GM12865 (cell line): ENCODE measurements at regions not wholly inside any gene's neighbourhood (a gene's known extent, or its start where the extent isn't known, plus 50 kb on each side); places are given as distances from the start of the nearest gene placed in this dataset.
"Not testable (repeated sequence)": the region's sequence is repeated elsewhere in the genome, so short reads cannot be mapped to it uniquely, and the experiment has no call there.

Source experiments
- DNase-seq: peaks from one replicate; pipeline ENCODE4 v3.0.0; 2010; ENCODE audit warnings: low read depth
- H3K4me3 ChIP-seq: 2 replicates; pipeline ENCODE4 v1.5.1; 2011; ENCODE audit warnings: mild to moderate bottlenecking, low read depth, low read length, control low read depth
- TF ChIP-seq, protein P1 (sequence below): IDR thresholded peaks from 2 replicates; pipeline ENCODE4 v1.5.1; 2011; ENCODE audit warnings: low read length, control low read depth, low read depth, inconsistent platforms; ENCODE audit not compliant: insufficient read depth; ENCODE audit errors: missing control alignments

DNA sequence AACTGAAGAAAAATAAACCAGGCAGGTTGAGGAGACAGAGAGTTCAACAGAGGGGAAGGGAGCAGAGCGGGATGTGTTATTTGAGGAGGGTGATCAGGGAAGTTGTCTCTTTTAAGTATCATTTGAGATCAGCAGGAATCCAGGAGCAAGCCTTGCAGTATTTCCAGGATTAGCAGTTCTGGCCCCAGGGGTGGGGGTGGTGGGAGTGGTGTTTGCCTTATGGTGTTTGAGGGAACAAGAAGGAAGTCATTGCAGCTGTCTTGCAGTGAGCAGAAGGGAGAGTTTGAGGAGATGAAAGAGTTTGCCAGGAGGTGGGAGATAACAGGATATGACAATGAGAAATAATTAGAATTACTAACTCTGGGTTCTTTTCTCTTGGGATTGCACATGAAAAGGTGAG lies 418.6 kb downstream of the NELL2 start:
- TF ChIP-seq, protein P1, sequence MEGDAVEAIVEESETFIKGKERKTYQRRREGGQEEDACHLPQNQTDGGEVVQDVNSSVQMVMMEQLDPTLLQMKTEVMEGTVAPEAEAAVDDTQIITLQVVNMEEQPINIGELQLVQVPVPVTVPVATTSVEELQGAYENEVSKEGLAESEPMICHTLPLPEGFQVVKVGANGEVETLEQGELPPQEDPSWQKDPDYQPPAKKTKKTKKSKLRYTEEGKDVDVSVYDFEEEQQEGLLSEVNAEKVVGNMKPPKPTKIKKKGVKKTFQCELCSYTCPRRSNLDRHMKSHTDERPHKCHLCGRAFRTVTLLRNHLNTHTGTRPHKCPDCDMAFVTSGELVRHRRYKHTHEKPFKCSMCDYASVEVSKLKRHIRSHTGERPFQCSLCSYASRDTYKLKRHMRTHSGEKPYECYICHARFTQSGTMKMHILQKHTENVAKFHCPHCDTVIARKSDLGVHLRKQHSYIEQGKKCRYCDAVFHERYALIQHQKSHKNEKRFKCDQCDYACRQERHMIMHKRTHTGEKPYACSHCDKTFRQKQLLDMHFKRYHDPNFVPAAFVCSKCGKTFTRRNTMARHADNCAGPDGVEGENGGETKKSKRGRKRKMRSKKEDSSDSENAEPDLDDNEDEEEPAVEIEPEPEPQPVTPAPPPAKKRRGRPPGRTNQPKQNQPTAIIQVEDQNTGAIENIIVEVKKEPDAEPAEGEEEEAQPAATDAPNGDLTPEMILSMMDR, result no peak
- no peak overlapping the region for H3K4me3 ChIP-seq
- DNase-seq, result no peak

DNA sequence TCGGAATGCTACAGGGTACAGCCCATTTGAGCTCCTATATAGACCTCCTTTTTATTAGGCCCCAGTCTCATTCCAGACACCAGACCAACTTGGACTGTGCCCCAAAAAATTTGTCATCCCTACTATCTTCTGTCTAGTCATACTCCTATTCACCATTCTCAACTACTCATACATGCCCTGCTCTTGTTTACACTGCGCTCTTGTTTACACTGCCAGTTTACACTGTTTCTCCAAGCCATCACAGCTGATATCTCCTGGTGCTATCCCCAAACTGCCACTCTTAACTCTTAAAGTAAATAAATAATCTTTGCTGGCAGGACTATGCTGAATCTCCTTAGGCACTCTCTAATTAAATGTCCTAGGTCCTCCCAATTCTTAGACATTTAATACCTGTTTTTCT lies 421.2 kb downstream of the NELL2 start:
- H3K4me3 ChIP-seq, DNase-seq: not testable (repeated sequence)

DNA sequence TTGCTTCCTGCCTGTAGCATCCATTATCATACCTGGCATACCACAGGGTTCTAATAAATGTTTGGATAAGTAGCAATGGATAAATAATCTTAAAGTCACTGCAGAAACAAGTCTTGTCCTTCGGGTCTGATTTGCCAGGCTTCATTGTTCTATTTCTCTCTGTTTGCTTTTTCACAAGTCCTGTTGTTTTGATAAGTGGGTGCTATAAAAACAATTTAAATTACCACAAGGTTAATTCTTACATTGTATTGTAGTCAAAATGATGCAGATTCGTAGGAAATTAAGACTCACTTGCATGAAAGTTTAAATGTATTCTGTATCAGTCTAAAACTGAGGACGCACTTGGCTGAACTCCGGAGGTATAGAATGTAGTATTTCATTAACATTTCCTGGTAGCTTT lies 429.9 kb downstream of the NELL2 start:
- TF ChIP-seq, protein P1, result no peak
- H3K4me3 ChIP-seq, result no peak overlapping the region
- no peak for DNase-seq

- H3K4me3 ChIP-seq, result no peak overlapping the region
- DNase-seq, result peak; percentile 63
- TF ChIP-seq, protein P1, result no peak
Observed at GRCh38 chr12:44441155-44441554, 435.0 kb downstream of the NELL2 start.
